Endothelial cell of umbilical vein (primary cell): ENCODE measurements at regions not wholly inside any gene's neighbourhood (a gene's known extent, or its start where the extent isn't known, plus 50 kb on each side); places are given as distances from the start of the nearest gene placed in this dataset.

ENCODE experiments used
- CTCF ChIP-seq, 2 donors: IDR thresholded peaks; 1 replicate in 1 of 2; 2 replicates in 1 of 2; pipeline ENCODE4 v1.5.1; 2011; ENCODE audit warnings: low read length in 2 of 2, mild to moderate bottlenecking in 2 of 2, moderate library complexity in 2 of 2, control low read depth in 1 of 2, inconsistent platforms in 1 of 2, low read depth in 1 of 2; ENCODE audit not compliant: insufficient read depth in 1 of 2; ENCODE audit errors: extremely low read depth in 1 of 2
- EZH2 ChIP-seq: IDR thresholded peaks from 2 replicates; pipeline ENCODE4 v1.6.1; 2012; ENCODE audit warnings: borderline replicate concordance, low read depth, mild to moderate bottlenecking, moderate library complexity, low read length, inconsistent platforms; ENCODE audit not compliant: severe bottlenecking
- POLR2A ChIP-seq: IDR thresholded peaks from 2 replicates; pipeline ENCODE4 v1.6.1; 2012; ENCODE audit warnings: low read depth, mild to moderate bottlenecking, control low read depth, low read length

- no peak for TF ChIP-seq CTCF (IDR thresholded peaks at IDR 0.05; ENCODE audit: extremely low read depth in 1 of 2, insufficient read depth in 1 of 2, low read depth in 1 of 2, low read length in 2 of 2)
- no peak for TF ChIP-seq EZH2
- TF ChIP-seq POLR2A: no peak
Measured at GRCh38 chr18:43916984-43917383, 639.7 kb upstream of the SYT4 start.
